ENCODE measurements at regions not wholly inside any gene's neighbourhood (a gene's known extent, or its start where the extent isn't known, plus 50 kb on each side); places are given as distances from the start of the nearest gene placed in this dataset.

DNA sequence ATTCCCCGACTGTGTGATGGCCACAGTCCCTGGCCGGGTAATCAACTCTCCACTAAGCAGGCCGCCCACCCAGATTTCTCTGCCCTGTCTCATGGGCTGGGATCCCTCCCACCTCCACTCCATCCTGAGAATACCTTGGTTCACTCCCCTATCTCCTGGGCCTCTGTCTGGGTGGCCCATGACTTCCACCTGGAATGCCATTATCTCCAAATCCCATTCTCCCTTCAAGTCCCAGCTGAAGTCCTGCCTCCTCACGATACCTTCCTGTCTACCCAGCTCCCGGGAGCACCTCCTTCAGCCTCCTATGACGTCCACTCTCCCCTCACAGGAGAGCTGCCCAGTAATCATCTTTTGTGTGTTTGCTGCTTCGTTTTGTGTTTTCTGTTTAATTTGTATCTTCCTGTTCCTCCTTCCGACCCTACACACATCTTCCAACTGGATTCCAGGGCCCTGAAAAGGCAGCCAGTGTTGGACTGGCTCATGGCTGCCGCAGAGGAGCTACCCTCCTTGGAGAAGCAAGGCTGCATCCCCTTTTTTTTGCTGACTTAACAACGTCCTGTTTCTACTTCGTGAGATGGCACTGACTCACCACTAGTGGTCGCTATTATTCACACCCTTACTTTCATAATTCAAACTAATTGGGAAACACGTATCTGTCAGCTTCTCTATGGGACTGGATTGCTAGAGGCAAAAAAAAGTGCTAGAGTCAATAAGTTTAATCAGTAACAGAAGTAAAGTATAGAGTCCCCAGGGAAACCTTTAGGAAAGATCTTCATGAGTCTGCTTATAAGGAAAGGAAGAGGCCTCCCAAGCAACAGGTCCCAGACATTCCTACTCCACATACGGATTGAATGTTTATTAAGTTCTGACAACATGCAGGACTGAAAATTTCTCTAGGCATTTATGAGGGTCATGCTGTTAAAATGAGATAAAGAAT lies 171.9 kb upstream of the GATA6 start:
- DNase-seq = peak; percentile 52

DNA sequence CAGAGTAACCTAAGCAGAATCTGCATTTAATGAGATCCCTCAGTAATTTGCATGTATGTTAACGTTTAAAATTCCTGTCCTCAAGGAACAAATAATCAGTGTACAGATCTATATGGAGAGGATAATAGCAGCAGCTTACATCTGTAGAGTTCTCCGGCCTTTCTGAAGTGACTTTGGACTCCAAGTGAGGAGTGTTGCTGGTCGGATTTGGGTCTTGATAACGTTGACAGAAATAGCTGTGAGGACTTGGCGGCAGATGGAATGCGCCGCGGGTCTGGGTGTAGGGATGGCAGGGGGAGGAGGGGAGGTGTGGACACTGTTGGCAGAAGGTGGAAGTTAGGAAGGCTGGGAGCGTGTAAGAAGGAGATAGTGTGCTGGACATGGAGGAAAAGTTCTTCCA lies 170.9 kb upstream of the GATA6 start:
- no peak for DNase-seq

DNA sequence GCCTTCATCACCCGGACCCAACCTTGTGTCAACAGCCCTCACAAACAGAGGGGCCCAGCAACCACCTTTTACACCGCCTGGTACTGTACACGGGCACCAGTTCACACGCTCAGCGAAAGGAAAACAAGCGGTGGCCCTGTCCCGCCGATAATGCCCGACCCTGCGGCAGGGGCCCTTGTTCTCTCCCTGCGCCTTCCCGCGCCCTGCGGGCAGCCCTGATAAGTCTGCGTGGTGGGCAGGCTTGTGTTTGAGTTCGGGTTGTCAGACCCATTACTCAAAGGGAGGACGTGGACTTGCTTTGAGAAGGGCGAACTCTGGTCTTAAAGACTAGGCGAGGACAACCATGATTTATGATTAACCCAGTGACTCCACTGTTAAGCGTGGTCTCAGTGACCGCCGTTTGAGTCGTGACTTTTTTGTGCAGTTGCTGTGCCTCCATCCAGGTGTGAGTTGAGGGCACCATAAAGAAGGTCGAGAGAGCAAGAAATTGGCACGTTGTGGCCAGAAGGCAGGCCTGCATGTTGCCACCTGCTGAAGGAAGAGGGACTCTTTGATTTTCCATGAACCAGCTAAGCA lies 167.4 kb upstream of the GATA6 start:
- no peak for DNase-seq

DNA sequence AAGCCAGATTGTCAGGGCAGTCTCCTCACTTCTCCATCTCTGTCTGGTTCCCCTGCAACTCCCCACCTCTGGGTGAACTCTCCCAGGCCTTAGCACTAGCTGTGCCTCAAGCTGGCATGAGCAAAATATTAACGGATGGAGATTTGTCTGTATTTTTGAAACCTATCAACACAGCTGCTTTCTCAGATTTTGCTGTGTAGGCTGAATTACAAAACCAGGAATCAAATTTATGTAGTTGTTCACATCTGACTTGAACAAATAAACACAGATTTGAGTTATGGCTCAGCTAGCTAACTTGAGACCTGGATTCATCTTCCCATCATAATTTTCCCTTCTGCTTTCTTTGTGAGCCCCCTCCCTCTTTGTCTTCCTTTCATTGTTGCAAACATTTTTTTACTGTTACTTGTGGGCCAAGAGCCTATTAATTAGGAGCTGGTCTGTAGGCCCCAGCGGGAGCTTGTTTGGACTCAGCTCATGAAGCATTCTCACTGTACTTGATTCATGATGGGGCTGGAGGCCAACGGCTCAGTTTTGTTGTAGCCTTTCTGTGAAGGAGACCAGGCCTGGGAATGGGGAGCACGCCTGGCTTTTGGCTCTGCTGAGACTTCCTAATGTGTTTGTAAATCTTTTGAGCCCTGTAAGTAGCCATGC lies 164.1 kb upstream of the GATA6 start:
- no peak for DNase-seq

DNA sequence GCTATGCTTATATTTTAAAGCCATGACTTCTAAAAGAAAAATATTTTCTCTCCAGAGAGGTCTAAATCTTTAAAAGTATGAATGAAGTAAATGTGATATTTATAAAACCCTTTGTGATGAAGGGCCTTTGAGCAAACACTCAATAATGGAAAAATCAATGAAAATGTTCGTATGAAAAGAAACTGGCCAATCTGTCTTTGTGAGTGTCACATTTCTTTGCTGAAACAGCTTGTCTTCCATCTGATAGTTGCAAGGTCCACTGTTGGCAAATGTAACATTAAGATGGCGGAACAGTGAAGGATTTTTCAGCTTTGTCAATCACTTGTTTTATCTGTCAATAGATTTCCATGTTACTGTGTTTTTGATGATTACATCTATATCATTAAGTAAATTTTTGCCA lies 162.9 kb upstream of the GATA6 start:
- no peak for DNase-seq

DNA sequence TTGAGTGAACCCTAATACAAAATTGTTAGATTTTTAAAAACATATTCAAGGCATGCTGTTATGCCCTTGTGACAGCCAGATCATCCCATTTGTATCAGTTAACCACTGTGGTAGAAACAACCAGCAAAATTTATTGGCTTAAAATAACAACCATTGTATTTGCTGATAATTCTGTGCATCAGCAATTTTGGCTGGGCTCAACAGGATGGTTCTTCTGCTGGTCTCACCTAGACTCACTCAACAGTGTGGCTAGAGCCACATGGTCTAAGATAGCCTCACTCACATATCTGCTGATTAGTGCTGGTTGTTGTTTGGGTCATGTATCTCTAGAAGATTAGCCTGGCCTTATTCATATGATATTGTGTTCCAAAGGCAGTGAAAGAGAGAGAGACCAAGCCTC lies 160.1 kb upstream of the GATA6 start:
- DNase-seq = no peak

DNA sequence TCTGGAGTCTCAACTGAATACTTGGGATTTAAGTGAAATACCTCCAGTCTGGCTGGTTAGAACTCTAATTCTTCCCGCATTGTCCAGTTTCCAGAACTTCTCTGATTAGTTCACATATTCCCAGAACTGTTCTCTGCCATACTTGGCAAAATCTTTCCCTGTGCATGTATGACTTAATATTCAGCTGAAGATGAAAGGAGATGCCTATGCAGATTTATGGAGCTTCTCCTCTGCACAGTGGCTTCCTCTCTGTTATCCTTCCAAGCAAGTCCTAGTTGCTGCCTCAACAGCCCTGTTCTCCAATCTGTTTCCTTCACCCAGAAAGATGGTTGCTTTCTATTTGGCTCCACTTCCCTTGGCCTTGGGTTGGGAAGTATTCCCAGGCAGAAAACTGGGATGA lies 155.4 kb upstream of the GATA6 start:
- DNase-seq = no peak

DNA sequence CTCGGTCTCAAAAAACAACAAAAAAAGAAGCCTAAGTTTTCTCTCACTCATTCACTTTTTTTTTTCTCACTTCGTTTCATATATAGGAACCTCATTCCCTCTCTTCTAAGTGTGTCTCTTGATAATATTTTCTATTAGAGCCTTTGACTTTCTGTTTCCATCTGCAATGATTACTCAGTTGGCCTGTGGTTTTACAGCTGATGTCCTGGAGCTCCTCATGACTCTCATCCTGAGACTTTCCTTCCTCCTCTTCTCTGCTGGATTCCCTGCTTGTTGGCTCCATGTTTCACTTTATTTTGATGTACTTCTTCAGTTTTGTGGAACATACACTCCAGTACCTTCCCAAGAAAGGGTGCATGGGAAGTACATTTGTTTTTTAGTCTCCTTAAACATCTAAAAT lies 154.2 kb upstream of the GATA6 start:
- DNase-seq = peak; percentile 43

DNA sequence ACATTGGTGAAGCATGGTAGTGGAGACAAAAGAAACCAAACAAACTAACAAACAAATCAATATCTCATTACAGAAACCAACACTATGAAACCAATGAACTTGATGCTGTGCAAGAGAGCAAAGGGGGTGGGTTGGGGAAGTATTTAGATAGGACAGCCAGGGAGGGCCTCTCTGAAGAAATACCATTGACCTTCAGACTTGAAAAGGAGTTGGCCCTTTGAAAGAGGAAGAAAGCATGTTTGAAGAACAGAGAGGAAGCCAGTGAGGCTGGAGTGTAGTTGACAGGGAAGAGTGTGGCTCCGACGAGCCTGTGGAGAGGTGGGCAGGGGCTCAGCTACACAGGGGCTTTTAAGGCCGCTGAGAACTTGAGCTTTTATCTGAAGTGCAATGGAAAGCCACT lies 151.0 kb upstream of the GATA6 start:
- DNase-seq = no peak

DNA sequence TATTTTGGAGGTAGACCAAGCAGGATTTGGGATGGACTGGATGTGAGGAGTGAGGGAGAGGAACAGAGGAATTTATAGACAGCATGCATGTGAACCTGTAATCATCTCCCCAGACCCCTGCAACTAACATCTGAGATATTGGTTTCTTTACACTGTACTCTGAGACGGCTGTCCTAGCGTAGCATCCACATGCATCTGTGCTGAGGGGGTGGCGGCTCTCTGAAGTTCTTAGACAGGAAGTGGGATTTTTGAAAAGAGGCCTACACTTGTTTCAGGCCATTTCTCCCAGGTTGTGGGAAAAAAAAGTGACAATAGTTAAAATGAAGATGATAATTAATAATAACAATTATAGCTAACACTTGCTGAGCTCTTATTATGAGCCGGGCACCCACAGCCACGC lies 150.2 kb upstream of the GATA6 start:
- DNase-seq = no peak

DNA sequence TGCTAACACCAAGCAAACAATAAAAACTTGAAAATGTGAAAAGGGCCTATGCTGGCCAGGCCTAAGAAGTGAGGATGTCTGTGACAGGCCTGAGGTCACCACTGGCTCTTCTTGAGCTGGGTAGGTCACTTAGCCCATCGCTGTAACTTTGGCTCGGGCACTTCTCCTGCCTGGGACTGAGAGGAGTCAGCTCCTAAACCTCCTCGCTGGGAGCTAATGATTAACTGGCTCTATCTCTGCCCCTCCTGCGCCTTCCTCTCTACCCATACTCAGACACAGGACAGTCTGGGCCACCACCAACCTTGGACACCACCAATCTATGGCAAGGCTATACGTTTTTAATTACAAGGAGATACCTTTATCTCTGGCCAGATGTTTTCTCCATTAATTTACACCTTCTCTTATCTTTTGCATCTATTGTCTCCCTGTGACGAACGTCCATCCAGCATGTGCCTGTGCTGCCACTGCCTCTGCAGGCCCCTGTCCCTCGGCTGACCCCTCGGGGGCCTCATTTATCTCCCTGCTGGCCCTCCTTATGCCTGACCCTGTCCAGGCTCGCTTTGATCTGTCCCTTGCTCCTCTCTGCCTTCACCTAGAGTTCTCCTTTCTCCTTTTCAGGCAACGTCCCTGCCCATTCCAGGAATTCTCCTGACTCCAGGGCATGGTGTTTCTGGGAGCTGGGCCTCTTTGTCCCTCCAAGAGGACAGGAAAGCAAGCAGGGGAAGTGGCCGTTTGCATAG lies 149.1 kb upstream of the GATA6 start:
- DNase-seq = no peak

DNA sequence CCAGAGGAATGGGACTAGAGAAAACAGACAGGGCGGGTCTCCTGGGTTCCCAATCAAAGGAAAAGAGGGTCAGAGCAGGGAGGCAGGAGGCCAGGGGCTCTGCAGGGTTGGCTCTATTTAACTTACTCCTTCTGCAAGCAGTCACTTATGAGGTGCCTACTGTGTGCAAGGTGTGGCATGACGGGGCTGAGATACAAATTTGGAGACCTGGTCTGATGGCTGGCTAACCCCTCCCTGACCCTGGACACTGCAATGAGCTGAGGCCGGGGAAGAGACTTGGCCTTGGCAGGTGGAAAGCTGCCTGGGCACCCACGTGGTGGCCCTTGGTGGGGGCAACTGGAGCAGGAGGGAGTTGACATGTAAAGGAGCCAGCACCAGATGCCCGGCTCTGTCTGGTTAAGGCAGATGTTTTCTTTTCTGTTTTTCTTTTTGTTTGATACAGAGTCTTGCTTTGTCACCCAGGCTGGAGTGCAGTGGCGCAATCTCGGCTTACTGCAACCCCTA lies 148.5 kb upstream of the GATA6 start:
- no peak for DNase-seq

DNA sequence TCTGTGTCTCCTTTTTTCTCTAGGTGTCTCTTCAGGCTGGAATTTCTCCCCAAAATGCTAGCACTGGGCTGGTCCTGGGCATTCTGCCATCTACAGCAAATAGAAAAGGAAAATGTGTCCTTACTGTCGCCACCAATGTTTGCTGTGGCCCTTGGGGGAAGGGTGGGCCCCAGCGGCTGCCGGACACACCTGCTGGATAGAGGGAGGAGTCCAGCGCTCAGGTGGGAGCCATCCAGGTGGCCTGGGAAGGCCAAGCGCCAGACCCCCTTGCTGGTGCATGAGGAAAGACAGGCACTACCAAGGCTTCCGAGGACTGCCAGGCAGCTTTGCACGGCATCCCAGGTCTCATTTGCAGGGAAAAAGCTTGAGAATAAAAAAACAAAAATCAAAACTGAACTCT lies 147.7 kb upstream of the GATA6 start:
- no peak for DNase-seq

DNA sequence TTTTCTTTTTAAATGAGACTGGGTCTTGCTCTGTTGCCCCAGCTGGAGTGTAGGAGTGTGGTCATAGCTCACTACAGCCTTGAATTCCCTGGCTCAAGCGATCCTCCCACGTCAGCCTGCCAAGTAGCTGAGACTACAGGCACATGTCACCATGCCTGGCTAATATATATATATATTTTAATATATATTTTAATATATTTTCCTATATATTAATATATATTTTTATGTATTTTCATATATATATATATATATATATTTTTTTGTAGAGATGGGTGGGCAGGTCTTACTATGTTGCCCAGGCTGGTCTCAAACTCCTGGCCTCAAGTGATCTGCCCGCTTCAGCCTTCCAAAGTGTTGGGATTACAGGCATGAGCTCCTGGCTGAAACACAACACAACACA lies 144.5 kb upstream of the GATA6 start:
- no peak for DNase-seq

DNA sequence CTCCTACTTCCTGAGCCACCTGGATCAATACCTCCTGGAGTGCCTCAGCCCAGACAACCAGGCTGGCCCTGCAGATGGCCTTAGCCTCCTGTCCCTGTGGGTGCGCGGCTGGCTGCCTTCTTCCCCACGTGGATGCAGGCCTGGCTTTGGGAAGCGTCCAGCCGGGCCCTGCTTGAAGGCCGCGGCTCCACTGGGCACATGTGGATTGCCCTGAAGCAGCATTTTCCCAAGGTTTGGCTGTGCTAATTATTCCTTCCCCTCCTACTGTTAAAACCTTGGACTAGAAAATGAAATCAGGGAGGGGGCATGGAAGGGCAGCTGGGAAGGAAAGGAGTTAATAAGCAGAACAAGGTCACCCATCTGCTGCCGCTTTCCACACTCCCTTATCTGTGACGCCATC lies 143.0 kb upstream of the GATA6 start:
- no peak for DNase-seq

DNA sequence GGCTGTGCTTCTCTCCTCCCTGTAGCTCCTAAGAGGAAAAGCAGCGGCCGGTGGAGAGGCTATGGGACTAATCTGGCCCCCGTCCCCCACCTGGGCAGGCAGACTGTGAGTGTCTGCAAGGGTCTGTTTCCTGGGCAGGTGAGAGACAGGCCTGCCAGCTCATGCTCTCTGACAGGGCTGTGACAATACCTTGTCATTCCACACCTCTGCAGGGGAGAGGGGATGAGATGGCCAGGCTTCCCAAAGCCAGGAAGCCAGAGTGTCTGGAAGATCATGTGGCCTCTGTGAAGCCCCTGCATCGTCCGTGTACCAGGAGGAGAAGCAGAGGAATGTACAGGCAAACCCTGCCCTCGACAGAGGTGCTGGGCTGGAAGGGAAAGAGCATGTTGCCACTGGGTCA lies 142.5 kb upstream of the GATA6 start:
- no peak for DNase-seq

DNA sequence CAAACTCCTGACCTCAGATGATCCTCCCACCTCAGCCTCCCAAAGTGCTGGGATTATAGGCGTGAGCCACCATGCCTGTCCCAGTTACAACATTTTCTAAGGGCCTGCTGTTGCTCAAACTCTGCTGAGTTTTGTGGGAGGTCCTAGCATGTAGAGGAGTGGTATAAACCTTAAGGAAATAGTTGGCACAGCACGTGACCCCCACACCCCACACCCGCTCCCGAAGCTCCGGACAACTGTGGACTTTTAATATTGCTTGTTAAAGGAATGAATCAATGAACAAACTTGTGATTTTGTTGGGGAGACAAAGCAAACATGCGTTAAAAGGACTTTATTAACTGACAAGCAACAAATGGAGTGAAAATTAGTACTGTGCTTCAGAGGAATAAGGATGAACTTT lies 137.8 kb upstream of the GATA6 start:
- peak; percentile 11 for DNase-seq

DNA sequence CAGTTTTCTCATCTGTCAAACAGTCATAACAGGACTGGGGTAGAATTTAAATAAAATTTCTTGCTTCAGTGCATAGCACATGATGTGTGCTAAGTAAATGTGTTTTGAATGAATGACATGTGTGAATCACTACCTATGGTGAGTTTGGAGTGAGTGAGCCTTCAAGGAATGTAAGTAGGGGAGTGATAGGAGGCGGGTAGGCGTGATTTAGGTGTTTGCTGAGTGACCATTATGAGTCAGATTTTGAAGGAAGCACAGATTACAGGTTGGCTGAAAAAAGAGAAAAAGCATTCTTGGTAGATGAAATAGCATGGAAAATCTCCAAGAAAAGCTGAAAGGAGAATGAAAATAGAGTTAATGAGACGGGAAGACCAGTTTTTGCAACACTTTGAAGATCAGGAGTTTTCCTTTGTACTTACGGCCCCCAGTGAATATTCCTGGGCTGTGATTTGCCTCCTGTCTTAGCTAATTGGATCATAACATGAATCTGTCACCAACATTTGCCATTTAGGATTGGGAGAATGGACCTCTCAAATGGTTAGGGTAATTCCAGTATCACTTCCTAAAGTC lies 136.9 kb upstream of the GATA6 start:
- DNase-seq = peak; percentile 89

DNA sequence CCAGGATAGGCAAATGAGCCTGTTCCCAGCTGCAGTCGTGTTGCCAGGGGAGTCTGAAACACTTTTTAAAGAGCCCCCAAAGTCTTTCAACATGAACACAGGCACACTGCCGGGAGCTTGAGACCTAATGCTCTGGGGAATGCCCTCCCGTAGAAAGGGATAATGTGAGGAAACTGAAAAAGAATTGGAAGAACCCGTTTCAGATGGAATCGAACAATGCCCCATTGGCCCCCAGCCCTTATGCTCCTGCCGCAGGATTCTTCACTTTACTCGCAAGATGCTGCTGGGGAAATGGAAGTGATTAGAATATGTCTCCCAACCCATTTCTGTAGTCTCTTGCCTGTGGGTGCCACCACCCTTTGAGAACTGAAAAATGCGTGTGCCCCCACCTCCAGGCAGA lies 136.3 kb upstream of the GATA6 start:
- DNase-seq = no peak

DNA sequence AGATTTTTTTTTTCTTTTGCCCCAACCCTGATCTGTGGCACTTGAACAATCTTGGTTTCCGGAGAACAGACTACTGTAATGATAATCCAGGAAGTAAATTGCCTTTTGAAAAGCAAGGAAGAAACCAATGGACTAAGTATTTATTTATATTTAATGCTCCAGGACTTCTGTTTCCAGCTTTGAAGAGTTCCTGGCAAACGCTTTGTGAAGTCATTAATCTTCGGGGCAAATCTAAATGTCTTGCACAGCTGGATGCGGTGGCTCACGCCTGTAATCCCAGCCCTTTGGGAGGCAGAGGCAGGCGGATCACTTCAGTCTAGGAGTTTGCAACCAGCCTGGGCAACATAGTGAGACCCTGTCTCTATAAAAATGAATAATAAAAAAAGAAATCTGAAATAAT lies 135.1 kb upstream of the GATA6 start:
- DNase-seq = no peak

DNA sequence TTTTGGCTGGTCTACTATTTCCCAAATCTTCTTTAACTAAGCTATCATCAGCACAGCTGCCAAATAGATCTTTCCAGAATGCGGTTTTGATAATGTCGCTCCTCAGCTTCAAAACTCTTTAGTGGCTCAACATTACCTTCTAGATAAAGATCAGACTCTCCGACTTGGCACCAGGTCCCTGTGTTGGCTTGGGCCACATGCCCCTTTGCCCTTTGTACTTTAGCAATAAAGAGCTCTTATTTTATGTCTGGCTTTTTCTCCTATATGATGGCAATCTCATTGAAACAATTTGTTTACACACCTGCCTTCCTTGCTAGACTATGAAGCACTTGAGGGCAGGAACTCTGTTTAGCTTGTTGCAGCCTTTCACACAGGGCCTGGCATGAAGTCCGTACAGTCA lies 128.9 kb upstream of the GATA6 start:
- DNase-seq = no peak

DNA sequence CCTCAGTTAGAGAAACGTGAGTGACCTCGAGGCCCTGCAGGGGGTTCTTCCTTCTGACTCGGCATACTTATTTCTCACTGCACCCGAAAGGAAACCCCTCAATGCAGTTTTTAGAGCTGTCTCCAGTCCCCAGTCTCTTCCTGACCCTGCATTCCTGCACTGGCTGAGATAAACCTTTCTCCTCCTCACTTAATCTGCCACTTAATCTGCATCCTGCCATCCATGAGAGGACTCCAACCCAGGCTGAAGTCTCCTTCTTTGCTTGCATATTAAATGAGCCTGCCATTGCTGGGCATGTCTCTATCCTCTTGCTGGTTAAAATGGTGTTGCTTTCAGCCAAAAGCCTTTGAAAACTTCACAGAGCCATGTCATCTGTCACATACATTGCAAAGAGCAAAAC lies 125.6 kb upstream of the GATA6 start:
- no peak for DNase-seq
